Calu3 (cell line): ENCODE measurements at regions not wholly inside any gene's neighbourhood (a gene's known extent, or its start where the extent isn't known, plus 50 kb on each side); places are given as distances from the start of the nearest gene placed in this dataset.
A peak's percentile ranks its signal among the peaks of the same experiment; 100 is the strongest.

Experiments
- BruUV-seq: library from RNA; stranded (reverse); fragments of 400-500 nt; replicated peaks from 2 replicates; lab custom pipeline; 2021; lab: Mats Ljungman, UMichigan
- CTCF ChIA-PET: fragments of 300-600 bp; sonication (Branson Sonifier 250); formaldehyde crosslinking; loops from one replicate; lab custom pipeline; 2022; ENCODE audit warnings: antibody characterized with exemption; lab: Charles Lee
- DNase-seq: peaks from one replicate; pipeline ENCODE4 v3.0.0; 2022
- H3K27ac Mint-ChIP-seq: one replicate; pipeline ENCODE4 v1.8.0; 2022; ENCODE audit warnings: mixed read lengths; ENCODE audit not compliant: unreplicated experiment
- H3K27me3 Mint-ChIP-seq: one replicate; pipeline ENCODE4 v1.8.0; 2022; ENCODE audit warnings: mixed read lengths; ENCODE audit not compliant: unreplicated experiment
- H3K36me3 Mint-ChIP-seq: one replicate; pipeline ENCODE4 v1.8.0; 2022; ENCODE audit warnings: mild to moderate bottlenecking, moderate library complexity, mixed read lengths; ENCODE audit not compliant: insufficient read depth, unreplicated experiment
- H3K4me1 Mint-ChIP-seq: one replicate; pipeline ENCODE4 v1.8.0; 2022; ENCODE audit warnings: mild to moderate bottlenecking, low read depth, mixed read lengths; ENCODE audit not compliant: unreplicated experiment
- H3K4me3 Mint-ChIP-seq: one replicate; pipeline ENCODE4 v1.8.0; 2022; ENCODE audit warnings: mild to moderate bottlenecking, low read depth, moderate library complexity, mixed read lengths; ENCODE audit not compliant: unreplicated experiment
- H3K9me3 Mint-ChIP-seq: one replicate; pipeline ENCODE4 v1.8.0; 2022; ENCODE audit warnings: low read depth, mixed read lengths; ENCODE audit not compliant: unreplicated experiment
- CTCF ChIP-seq: fragments of 200-600 bp; IDR thresholded peaks from one replicate; pipeline ENCODE4 v1.8.0; 2022; ENCODE audit warnings: antibody characterized with exemption; ENCODE audit not compliant: unreplicated experiment
- intact Hi-C: fragments of 100-400 bp; cut with micrococcal nuclease; formaldehyde crosslinking; loops from one replicate; pipeline ENCODE4 v1.10.0; 2022; ENCODE audit not compliant: unreplicated experiment

GRCh38 chr6:139570166-139570565 lies 195.7 kb upstream of the CITED2 start:
- no peak for TF ChIP-seq CTCF
- no peak for DNase-seq
- Mint-ChIP-seq H3K27me3 (no peaks in the 10 kb centered on the region), H3K9me3 (peaks cover 3% of the 10 kb centered on the region), H3K4me3 (peak overlapping the region; percentile 1), H3K27ac (peak overlapping the region; percentile 82), H3K4me1 (peaks cover 24% of the 10 kb centered on the region), H3K36me3 (no peaks in the 10 kb centered on the region)
- intact Hi-C loops: no loop called here
- CTCF ChIA-PET: no interaction called here
- BruUV-seq: no TSS peak

- DNase-seq: no peak
- peak overlapping the region; percentile 82 for H3K27ac Mint-ChIP-seq
- no peaks in the 10 kb centered on the region for H3K27me3 Mint-ChIP-seq
- no peak for TF ChIP-seq CTCF
- peaks cover 3% of the 10 kb centered on the region for H3K9me3 Mint-ChIP-seq
- CTCF ChIA-PET: no interaction called here
- no TSS peak for BruUV-seq
- peaks cover 24% of the 10 kb centered on the region for H3K4me1 Mint-ChIP-seq
- intact Hi-C loops: loop anchor here (1.0 kb wide), 1 partner anchor 19 kb away; no protein-coding TSS in a partner anchor
- H3K4me3 Mint-ChIP-seq: peak overlapping the region; percentile 1
- H3K36me3 Mint-ChIP-seq: no peaks in the 10 kb centered on the region
These were observed 195.1 kb upstream of the CITED2 start for GRCh38 chr6:139569566-139569965.

- peak overlapping the region; percentile 82 for H3K27ac Mint-ChIP-seq
- TF ChIP-seq CTCF: no peak
- no peaks in the 10 kb centered on the region for H3K36me3 Mint-ChIP-seq
- BruUV-seq: no TSS peak
- peak; percentile 8 for DNase-seq
- H3K9me3 Mint-ChIP-seq: peaks cover 2% of the 10 kb centered on the region
- peaks cover 24% of the 10 kb centered on the region for H3K4me1 Mint-ChIP-seq
- intact Hi-C loops: loop anchor here (1.0 kb wide), 1 partner anchor 19 kb away; no protein-coding TSS in a partner anchor
- CTCF ChIA-PET: no interaction called here
- no peaks in the 10 kb centered on the region for H3K27me3 Mint-ChIP-seq
- H3K4me3 Mint-ChIP-seq: peak overlapping the region; percentile 31
These were observed 194.6 kb upstream of the CITED2 start for GRCh38 chr6:139568956-139569538.

- TF ChIP-seq CTCF: no peak
- Mint-ChIP-seq H3K27me3 (no peaks in the 10 kb centered on the region), H3K4me1 (peaks cover 24% of the 10 kb centered on the region), H3K9me3 (no peaks in the 10 kb centered on the region), H3K36me3 (no peaks in the 10 kb centered on the region), H3K27ac (peak overlapping the region; percentile 82), H3K4me3 (peak overlapping the region; percentile 31)
- CTCF ChIA-PET: no interaction called here
- no TSS peak for BruUV-seq
- no peak for DNase-seq
- intact Hi-C loops: no loop called here
These were observed 193.9 kb upstream of the CITED2 start for GRCh38 chr6:139568151-139568955.
